Mesendoderm (in vitro differentiated cells): ENCODE measurements at regions not wholly inside any gene's neighbourhood (a gene's known extent, or its start where the extent isn't known, plus 50 kb on each side); places are given as distances from the start of the nearest gene placed in this dataset.

Experiments
- DNase-seq: peaks from one replicate; pipeline ENCODE4 v3.0.0; 2013
- H2AK5ac ChIP-seq: 2 replicates; pipeline ENCODE4 v1.6.1; 2013; ENCODE audit warnings: low read length, inconsistent platforms
- H2BK120ac ChIP-seq: 2 replicates; pipeline ENCODE4 v1.6.1; 2013; ENCODE audit warnings: low read depth, mild to moderate bottlenecking, low read length, moderate library complexity, mixed read lengths
- H2BK15ac ChIP-seq: replicated peaks from 2 replicates; pipeline ENCODE4 v1.6.1; 2013; ENCODE audit warnings: low read depth, mild to moderate bottlenecking, moderate library complexity
- H2BK5ac ChIP-seq: 2 replicates; pipeline ENCODE4 v1.6.1; 2013; ENCODE audit warnings: low read length, inconsistent platforms
- H3K18ac ChIP-seq: 2 replicates; pipeline ENCODE4 v1.6.1; 2013; ENCODE audit warnings: mild to moderate bottlenecking, low read length, mixed read lengths
- H3K23ac ChIP-seq: one replicate; pipeline ENCODE4 v1.6.1; 2013; ENCODE audit warnings: low read length
- H3K27ac ChIP-seq: 2 replicates; pipeline ENCODE4 v1.5.1; 2013; ENCODE audit warnings: low read depth, mild to moderate bottlenecking, inconsistent platforms, low read length, moderate library complexity
- H3K27me3 ChIP-seq: 2 replicates; pipeline ENCODE4 v1.6.1; 2013; ENCODE audit warnings: low read length, control low read depth, mild to moderate bottlenecking, inconsistent platforms; ENCODE audit not compliant: insufficient read depth, poor library complexity
- H3K36me3 ChIP-seq: 2 replicates; pipeline ENCODE4 v1.6.1; 2013; ENCODE audit warnings: low read length, inconsistent platforms; ENCODE audit not compliant: control insufficient read depth, insufficient read depth
- H3K4ac ChIP-seq: one replicate; pipeline ENCODE4 v1.6.1; 2013; ENCODE audit warnings: low read depth, mild to moderate bottlenecking, low read length, moderate library complexity
- H3K4me1 ChIP-seq: 2 replicates; pipeline ENCODE4 v1.6.1; 2013; ENCODE audit warnings: low read depth, low read length, inconsistent platforms; ENCODE audit not compliant: control insufficient read depth
- H3K4me2 ChIP-seq: 2 replicates; pipeline ENCODE4 v1.6.1; 2013; ENCODE audit warnings: low read length
- H3K4me3 ChIP-seq: 2 replicates; pipeline ENCODE4 v1.5.1; 2013; ENCODE audit warnings: mild to moderate bottlenecking, low read length
- H3K56ac ChIP-seq: one replicate; pipeline ENCODE4 v1.6.1; 2013; ENCODE audit warnings: low read length
- H3K79me1 ChIP-seq: 2 replicates; pipeline ENCODE4 v1.6.1; 2013; ENCODE audit warnings: low read length, inconsistent platforms
- H3K79me2 ChIP-seq: 2 replicates; pipeline ENCODE4 v1.6.1; 2013; ENCODE audit warnings: mild to moderate bottlenecking, low read length; ENCODE audit not compliant: control insufficient read depth, insufficient read depth
- H3K9ac ChIP-seq: 2 replicates; pipeline ENCODE4 v1.6.1; 2013; ENCODE audit warnings: low read length, inconsistent platforms
- H4K5ac ChIP-seq: one replicate; pipeline ENCODE4 v1.6.1; 2013; ENCODE audit warnings: low read length
- H4K8ac ChIP-seq: one replicate; pipeline ENCODE4 v1.6.1; 2013; ENCODE audit warnings: low read depth, mild to moderate bottlenecking, control low read depth, low read length, moderate library complexity
- WGBS: extraction: QIAGEN DNeasy Blood & Tissue Kit; methylation state at CpG from one replicate; pipeline ENCODE4 v1.1.7; 2013; ENCODE audit warnings: low lambda C conversion rate, missing lambda C conversion rate; ENCODE audit not compliant: insufficient coverage; ENCODE audit errors: extremely low coverage; 5-methylcytosine and 5-hydroxymethylcytosine counted together

DNA sequence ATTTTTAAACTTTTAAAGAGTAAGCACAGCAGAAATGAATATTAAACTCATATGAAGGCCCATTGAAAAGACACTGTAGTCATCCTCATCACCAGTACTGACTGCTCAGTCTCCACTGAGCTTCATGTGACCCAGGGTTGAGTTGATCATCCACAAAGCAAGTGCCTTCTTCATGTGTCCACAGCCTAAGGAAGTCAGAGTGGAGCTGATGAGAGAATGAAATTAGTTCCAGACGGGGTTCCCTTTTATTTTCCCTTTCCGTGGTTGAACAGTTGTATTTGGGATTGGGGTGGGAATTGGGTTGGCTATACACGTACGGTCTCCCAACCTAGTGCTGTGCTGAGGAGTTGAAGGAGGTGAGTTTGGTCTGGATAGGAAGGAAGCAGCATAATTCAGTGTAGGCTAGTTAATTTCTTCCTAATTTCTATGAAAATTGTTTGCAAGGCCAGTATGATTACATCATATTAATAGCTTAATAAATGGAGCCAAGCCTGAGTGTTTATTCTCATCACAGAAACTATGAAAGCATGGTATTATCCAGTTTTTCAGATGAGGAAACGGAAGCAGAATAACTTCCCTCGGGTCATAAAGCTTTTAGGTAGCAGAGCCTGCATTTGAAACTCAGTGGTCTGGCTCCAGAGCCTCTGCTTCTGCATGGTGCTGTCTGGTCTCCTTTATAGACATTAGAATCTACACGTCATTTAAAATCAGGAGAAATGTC, 103.9 kb upstream of the DMRT1 start:
- Histone ChIP-seq H3K27ac (no peak overlapping the region), H3K36me3 (peaks cover 9% of the 10 kb centered on the region)
- WGBS, result no CpG with 5 or more reads among the region's 7 CpGs

GRCh38 chr9:738209-738915, 103.1 kb upstream of the DMRT1 start:
- H3K79me1 ChIP-seq, result no peaks in the 10 kb centered on the region
- no peak overlapping the region for H3K23ac ChIP-seq
- no peak overlapping the region for H2BK5ac ChIP-seq
- no peaks in the 10 kb centered on the region for H3K27me3 ChIP-seq
- no peak for DNase-seq
- H4K8ac ChIP-seq, result no peak overlapping the region
- peaks cover 9% of the 10 kb centered on the region for H3K36me3 ChIP-seq
- no peak overlapping the region for H2AK5ac ChIP-seq
- no peak overlapping the region for H2BK120ac ChIP-seq
- no peak overlapping the region for H3K9ac ChIP-seq
- H3K4ac ChIP-seq, result no peak overlapping the region
- no peak overlapping the region for H3K56ac ChIP-seq
- H3K4me2 ChIP-seq, result no peak overlapping the region
- no peak overlapping the region for H3K27ac ChIP-seq
- H2BK15ac ChIP-seq, result no peak overlapping the region
- H3K18ac ChIP-seq, result no peak overlapping the region
- no CpG with 5 or more reads among the region's 14 CpGs for WGBS
- no peak overlapping the region for H4K5ac ChIP-seq
- no peaks in the 10 kb centered on the region for H3K4me1 ChIP-seq
- H3K4me3 ChIP-seq, result no peak overlapping the region
- H3K79me2 ChIP-seq, result no peaks in the 10 kb centered on the region

More for the DNA sequence above, 103.9 kb upstream of the DMRT1 start:
- Histone ChIP-seq H3K23ac (no peak overlapping the region), H3K4ac (no peak overlapping the region), H3K4me1 (no peaks in the 10 kb centered on the region), H3K27me3 (no peaks in the 10 kb centered on the region), H2BK5ac (no peak overlapping the region), H3K18ac (no peak overlapping the region), H4K5ac (no peak overlapping the region), H3K56ac (no peak overlapping the region), H2BK15ac (no peak overlapping the region), H4K8ac (no peak overlapping the region), H2BK120ac (no peak overlapping the region), H3K4me3 (no peak overlapping the region), H2AK5ac (no peak overlapping the region), H3K9ac (no peak overlapping the region), H3K79me1 (no peaks in the 10 kb centered on the region), H3K4me2 (no peak overlapping the region), H3K79me2 (no peaks in the 10 kb centered on the region)
- DNase-seq, result no peak

DNA sequence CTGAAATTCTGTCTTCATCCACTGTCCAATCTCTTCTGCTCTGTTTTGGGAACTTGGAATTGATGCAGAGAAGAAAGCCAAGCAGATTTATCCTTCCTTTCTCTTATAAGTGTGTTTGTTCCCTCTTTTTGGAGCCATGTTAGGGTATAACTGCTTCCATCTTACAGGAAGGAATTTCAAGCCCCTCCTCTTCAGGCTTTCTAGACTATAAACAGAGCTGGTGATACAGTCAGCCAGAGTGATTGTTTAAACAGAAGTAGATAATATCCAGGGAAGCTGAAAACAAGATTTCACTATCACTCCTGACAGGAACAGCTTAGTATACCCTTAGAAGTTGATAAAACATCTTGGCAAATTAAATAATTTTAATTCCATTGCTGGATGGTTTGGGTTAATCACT, 102.1 kb upstream of the DMRT1 start:
- H2AK5ac ChIP-seq, result no peak overlapping the region
- no peaks in the 10 kb centered on the region for H3K4me1 ChIP-seq
- no peak overlapping the region for H3K18ac ChIP-seq
- no peak overlapping the region for H3K9ac ChIP-seq
- no peak overlapping the region for H3K23ac ChIP-seq
- no peaks in the 10 kb centered on the region for H3K27me3 ChIP-seq
- H2BK15ac ChIP-seq, result no peak overlapping the region
- H2BK5ac ChIP-seq, result no peak overlapping the region
- no peak overlapping the region for H3K4ac ChIP-seq
- H3K79me1 ChIP-seq, result no peaks in the 10 kb centered on the region
- H3K4me2 ChIP-seq, result no peak overlapping the region
- peaks cover 10% of the 10 kb centered on the region for H3K36me3 ChIP-seq
- DNase-seq, result no peak
- H2BK120ac ChIP-seq, result no peak overlapping the region
- H3K27ac ChIP-seq, result no peak overlapping the region
- H3K56ac ChIP-seq, result no peak overlapping the region
- H3K4me3 ChIP-seq, result no peak overlapping the region
- H4K5ac ChIP-seq, result no peak overlapping the region
- H3K79me2 ChIP-seq, result no peaks in the 10 kb centered on the region
- no peak overlapping the region for H4K8ac ChIP-seq

DNA sequence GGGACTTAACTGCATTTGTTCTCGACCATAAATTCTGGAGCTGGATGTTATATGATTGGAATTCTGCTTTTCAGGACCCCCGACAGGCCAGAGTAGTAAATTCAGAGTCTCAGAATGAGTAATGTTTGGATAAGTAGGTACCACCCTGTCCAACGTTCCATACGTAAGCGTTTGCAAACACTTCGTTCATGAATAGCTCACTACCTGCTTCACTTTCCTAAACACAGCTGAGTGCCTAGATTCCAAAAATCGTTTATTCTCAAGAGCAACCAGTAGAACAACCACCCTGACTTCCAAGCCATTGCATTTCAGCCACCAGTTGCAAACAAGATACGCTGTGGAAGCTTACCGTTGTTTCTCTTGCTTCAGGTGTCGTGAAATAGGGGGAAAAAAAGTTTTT, 101.3 kb upstream of the DMRT1 start:
- no peak overlapping the region for H4K5ac ChIP-seq
- WGBS, result no CpG with 5 or more reads among the region's 10 CpGs
- H2BK15ac ChIP-seq, result no peak overlapping the region
- no peak overlapping the region for H3K4ac ChIP-seq
- no peak overlapping the region for H3K23ac ChIP-seq
- H3K56ac ChIP-seq, result no peak overlapping the region
- no peaks in the 10 kb centered on the region for H3K79me1 ChIP-seq
- H3K4me2 ChIP-seq, result no peak overlapping the region
- H3K4me3 ChIP-seq, result no peak overlapping the region
- peaks cover 2% of the 10 kb centered on the region for H3K4me1 ChIP-seq
- DNase-seq, result no peak
- no peaks in the 10 kb centered on the region for H3K79me2 ChIP-seq
- H4K8ac ChIP-seq, result no peak overlapping the region
- H3K27ac ChIP-seq, result no peak overlapping the region
- no peaks in the 10 kb centered on the region for H3K27me3 ChIP-seq
- H2BK120ac ChIP-seq, result no peak overlapping the region
- H3K9ac ChIP-seq, result no peak overlapping the region
- H2AK5ac ChIP-seq, result no peak overlapping the region
- peaks cover 8% of the 10 kb centered on the region for H3K36me3 ChIP-seq
- no peak overlapping the region for H2BK5ac ChIP-seq
- no peak overlapping the region for H3K18ac ChIP-seq

DNA sequence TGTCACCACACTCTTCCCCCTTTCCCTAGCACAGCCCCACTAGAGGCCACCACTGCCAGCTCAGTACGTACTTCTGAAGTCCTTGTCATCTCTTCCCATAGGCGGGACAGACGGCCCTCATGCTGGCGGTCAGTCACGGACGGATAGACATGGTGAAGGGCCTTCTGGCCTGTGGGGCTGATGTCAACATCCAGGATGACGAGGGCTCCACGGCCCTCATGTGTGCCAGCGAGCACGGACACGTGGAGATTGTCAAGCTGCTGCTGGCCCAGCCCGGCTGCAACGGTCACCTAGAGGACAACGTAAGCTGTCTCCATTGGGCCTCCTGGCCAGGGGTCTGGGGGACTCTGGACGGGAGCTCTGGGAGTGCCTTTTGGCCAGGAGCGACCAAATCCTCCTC, 99.4 kb upstream of the DMRT1 start:
- H3K27me3 ChIP-seq, result no peaks in the 10 kb centered on the region
- no peaks in the 10 kb centered on the region for H3K79me2 ChIP-seq
- H2BK15ac ChIP-seq, result no peak overlapping the region
- H3K79me1 ChIP-seq, result no peaks in the 10 kb centered on the region
- DNase-seq, result no peak
- no peak overlapping the region for H2AK5ac ChIP-seq
- no peak overlapping the region for H4K8ac ChIP-seq
- no peak overlapping the region for H3K4ac ChIP-seq
- H3K56ac ChIP-seq, result no peak overlapping the region
- no peak overlapping the region for H2BK120ac ChIP-seq
- H3K23ac ChIP-seq, result no peak overlapping the region
- H2BK5ac ChIP-seq, result no peak overlapping the region
- H3K9ac ChIP-seq, result no peak overlapping the region
- H3K4me1 ChIP-seq, result peaks cover 2% of the 10 kb centered on the region
- no peak overlapping the region for H4K5ac ChIP-seq
- no peak overlapping the region for H3K4me2 ChIP-seq
- H3K18ac ChIP-seq, result no peak overlapping the region
- no CpG with 5 or more reads among the region's 16 CpGs for WGBS
- no peak overlapping the region for H3K27ac ChIP-seq
- H3K36me3 ChIP-seq, result peaks cover 8% of the 10 kb centered on the region
- no peak overlapping the region for H3K4me3 ChIP-seq
